ENCODE measurements at regions not wholly inside any gene's neighbourhood (a gene's known extent, or its start where the extent isn't known, plus 50 kb on each side); places are given as distances from the start of the nearest gene placed in this dataset.
A peak's percentile ranks its signal among the peaks of the same experiment; 100 is the strongest.

GRCh38 chr1:39110882-39111281, 84.7 kb downstream of the NDUFS5 start:
- TF ChIP-seq CTCF (IDR thresholded peaks at IDR 0.05): no peak
- Mint-ChIP-seq H3K27ac (peak overlapping the region; percentile 98), H3K9me3 (no peaks in the 10 kb centered on the region), H3K4me3 (peak overlapping the region; percentile 82), H3K4me1 (ENCODE audit: low read depth) (peaks cover 17% of the 10 kb centered on the region), H3K27me3 (ENCODE audit: insufficient read depth) (peaks cover 2% of the 10 kb centered on the region; the same call in 1 of the 2 replicates), H3K36me3 (ENCODE audit: low read depth) (peaks cover 6% of the 10 kb centered on the region; the same call in 1 of the 2 replicates)
- DNase-seq: peak; percentile 76

GRCh38 chr1:39113109-39113743, 87.1 kb downstream of the NDUFS5 start:
- H3K4me3 Mint-ChIP-seq: no peak overlapping the region
- H3K4me1 Mint-ChIP-seq (ENCODE audit: low read depth): peaks cover 17% of the 10 kb centered on the region
- no peak for TF ChIP-seq CTCF (IDR thresholded peaks at IDR 0.05)
- H3K27me3 Mint-ChIP-seq (ENCODE audit: insufficient read depth): peaks cover 2% of the 10 kb centered on the region; the same call in 1 of the 2 replicates
- no peaks in the 10 kb centered on the region for H3K9me3 Mint-ChIP-seq
- peak overlapping the region; percentile 35; the same call in 1 of the 2 replicates for H3K27ac Mint-ChIP-seq
- no peak for DNase-seq
- H3K36me3 Mint-ChIP-seq (ENCODE audit: low read depth): peaks cover 6% of the 10 kb centered on the region; the same call in 1 of the 2 replicates

GRCh38 chr1:39115271-39116110, 89.0 kb upstream of the MACF1 start:
- Mint-ChIP-seq H3K27me3 (ENCODE audit: insufficient read depth) (no peaks in the 10 kb centered on the region), H3K4me1 (ENCODE audit: low read depth) (peaks cover 17% of the 10 kb centered on the region), H3K4me3 (no peak overlapping the region), H3K27ac (no peak overlapping the region), H3K36me3 (ENCODE audit: low read depth) (peaks cover 6% of the 10 kb centered on the region; the same call in 1 of the 2 replicates), H3K9me3 (no peaks in the 10 kb centered on the region)
- TF ChIP-seq CTCF (IDR thresholded peaks at IDR 0.05): no peak
- no peak for DNase-seq

- H3K4me3 Mint-ChIP-seq: no peak overlapping the region
- H3K36me3 Mint-ChIP-seq (ENCODE audit: low read depth): peaks cover 6% of the 10 kb centered on the region; the same call in 1 of the 2 replicates
- no peak for DNase-seq
- H3K27ac Mint-ChIP-seq: no peak overlapping the region
- no peaks in the 10 kb centered on the region for H3K9me3 Mint-ChIP-seq
- TF ChIP-seq CTCF (IDR thresholded peaks at IDR 0.05): no peak
- peaks cover 17% of the 10 kb centered on the region for H3K4me1 Mint-ChIP-seq (ENCODE audit: low read depth)
- H3K27me3 Mint-ChIP-seq (ENCODE audit: insufficient read depth): no peaks in the 10 kb centered on the region
These were observed 88.3 kb upstream of the MACF1 start for GRCh38 chr1:39116116-39116607.

- Mint-ChIP-seq H3K36me3 (ENCODE audit: low read depth) (peaks cover 6% of the 10 kb centered on the region; the same call in 1 of the 2 replicates), H3K9me3 (no peaks in the 10 kb centered on the region), H3K4me3 (no peak overlapping the region; the same call in 1 of the 2 replicates), H3K27ac (no peak overlapping the region), H3K27me3 (ENCODE audit: insufficient read depth) (no peaks in the 10 kb centered on the region), H3K4me1 (ENCODE audit: low read depth) (peaks cover 11% of the 10 kb centered on the region)
- peak; percentile 79 for DNase-seq
- no peak for TF ChIP-seq CTCF (IDR thresholded peaks at IDR 0.05)
These were observed 87.4 kb upstream of the MACF1 start for GRCh38 chr1:39116860-39117728.

Measured in HFFc6 (cell line).